ENCODE measurements at regions not wholly inside any gene's neighbourhood (a gene's known extent, or its start where the extent isn't known, plus 50 kb on each side); places are given as distances from the start of the nearest gene placed in this dataset.

DNA sequence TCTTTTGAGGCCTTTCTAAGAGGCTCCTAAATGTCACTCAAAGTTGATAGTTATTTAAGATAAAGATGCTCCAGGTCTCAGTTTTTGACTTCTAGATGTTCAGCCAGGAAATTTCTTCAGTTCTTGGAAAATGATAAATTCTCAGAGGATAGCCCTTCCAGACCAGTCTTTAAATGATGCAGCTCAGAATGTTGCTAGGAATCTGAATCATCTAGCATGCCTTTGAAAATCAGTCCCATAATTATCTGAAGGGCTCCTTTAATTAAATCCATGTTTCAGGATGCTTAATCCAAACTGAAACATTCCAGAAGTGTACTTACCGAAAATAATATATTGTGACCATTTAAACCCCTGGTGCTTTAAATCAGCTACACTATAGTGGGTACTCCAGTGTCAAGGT is 107.5 kb upstream of the FBN2 start:
- TF ChIP-seq, protein P1, sequence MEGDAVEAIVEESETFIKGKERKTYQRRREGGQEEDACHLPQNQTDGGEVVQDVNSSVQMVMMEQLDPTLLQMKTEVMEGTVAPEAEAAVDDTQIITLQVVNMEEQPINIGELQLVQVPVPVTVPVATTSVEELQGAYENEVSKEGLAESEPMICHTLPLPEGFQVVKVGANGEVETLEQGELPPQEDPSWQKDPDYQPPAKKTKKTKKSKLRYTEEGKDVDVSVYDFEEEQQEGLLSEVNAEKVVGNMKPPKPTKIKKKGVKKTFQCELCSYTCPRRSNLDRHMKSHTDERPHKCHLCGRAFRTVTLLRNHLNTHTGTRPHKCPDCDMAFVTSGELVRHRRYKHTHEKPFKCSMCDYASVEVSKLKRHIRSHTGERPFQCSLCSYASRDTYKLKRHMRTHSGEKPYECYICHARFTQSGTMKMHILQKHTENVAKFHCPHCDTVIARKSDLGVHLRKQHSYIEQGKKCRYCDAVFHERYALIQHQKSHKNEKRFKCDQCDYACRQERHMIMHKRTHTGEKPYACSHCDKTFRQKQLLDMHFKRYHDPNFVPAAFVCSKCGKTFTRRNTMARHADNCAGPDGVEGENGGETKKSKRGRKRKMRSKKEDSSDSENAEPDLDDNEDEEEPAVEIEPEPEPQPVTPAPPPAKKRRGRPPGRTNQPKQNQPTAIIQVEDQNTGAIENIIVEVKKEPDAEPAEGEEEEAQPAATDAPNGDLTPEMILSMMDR (IDR thresholded peaks at IDR 0.05): no peak
- no peak for TF ChIP-seq POLR2A (IDR thresholded peaks at IDR 0.05)

All from esophagus squamous epithelium (tissue), 4 donors.